DMS153 treated with DMSO at 0.1 percent for 48 hours (cell line): ENCODE measurements at regions not wholly inside any gene's neighbourhood (a gene's known extent, or its start where the extent isn't known, plus 50 kb on each side); places are given as distances from the start of the nearest gene placed in this dataset.
"Not testable (repeated sequence)": the region's sequence is repeated elsewhere in the genome, so short reads cannot be mapped to it uniquely, and the experiment has no call there.

Experiments
- DNase-seq: peaks from one replicate; lab custom pipeline; 2025; ENCODE audit not compliant: unreplicated experiment; lab: John Stamatoyannopoulos, UW

DNA sequence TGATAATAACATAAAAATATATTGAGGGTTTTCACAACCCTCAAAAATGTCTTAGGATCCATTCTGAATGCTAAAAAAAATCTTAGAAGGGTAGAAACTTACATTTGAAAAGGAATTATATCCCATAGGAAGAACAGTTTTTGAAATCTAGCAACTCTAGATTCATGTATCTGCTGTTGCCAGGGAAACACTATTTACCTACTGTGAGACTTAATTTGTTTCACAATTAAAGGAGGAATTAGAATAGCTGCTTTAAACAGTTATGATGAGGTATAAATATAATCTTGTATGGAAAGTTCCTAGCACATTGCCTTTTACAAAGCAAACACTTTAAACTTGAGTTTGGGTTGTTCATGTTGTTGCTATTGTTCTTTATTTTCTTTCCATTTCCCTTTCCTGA is 988.2 kb downstream of the SUCLG1 start:
- peak; percentile 51 for DNase-seq

GRCh38 chr2:83464444-83464843 is 994.6 kb downstream of the SUCLG1 start:
- DNase-seq: no peak

- no peak for DNase-seq
Measured at GRCh38 chr2:83462881-83463280, 996.2 kb downstream of the SUCLG1 start.

- no peak for DNase-seq
Measured at GRCh38 chr2:83461135-83461534, 997.9 kb downstream of the SUCLG1 start.

DNA sequence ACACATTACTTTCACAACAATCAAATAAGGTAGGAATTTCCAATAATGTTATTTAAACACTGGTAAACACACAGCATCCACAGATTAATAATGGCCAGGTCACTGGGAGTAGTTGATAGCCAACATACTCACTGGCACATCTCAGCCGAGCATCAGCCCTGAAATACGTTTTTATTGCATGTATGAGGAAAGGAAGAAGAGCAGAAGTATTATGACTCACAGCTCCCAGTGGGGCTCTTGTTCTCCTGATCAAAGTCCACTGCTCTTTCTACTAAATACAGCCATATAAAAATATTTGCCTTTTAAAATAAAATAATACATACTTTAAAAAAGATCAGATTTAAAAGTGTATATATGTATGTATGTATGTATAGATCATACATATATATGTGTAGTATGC is 999.6 kb downstream of the SUCLG1 start:
- DNase-seq: no peak

GRCh38 chr2:83435989-83436388 is 1023.1 kb downstream of the SUCLG1 start:
- no peak for DNase-seq

GRCh38 chr2:83420993-83421392 is 1038.1 kb downstream of the SUCLG1 start:
- no peak for DNase-seq

DNA sequence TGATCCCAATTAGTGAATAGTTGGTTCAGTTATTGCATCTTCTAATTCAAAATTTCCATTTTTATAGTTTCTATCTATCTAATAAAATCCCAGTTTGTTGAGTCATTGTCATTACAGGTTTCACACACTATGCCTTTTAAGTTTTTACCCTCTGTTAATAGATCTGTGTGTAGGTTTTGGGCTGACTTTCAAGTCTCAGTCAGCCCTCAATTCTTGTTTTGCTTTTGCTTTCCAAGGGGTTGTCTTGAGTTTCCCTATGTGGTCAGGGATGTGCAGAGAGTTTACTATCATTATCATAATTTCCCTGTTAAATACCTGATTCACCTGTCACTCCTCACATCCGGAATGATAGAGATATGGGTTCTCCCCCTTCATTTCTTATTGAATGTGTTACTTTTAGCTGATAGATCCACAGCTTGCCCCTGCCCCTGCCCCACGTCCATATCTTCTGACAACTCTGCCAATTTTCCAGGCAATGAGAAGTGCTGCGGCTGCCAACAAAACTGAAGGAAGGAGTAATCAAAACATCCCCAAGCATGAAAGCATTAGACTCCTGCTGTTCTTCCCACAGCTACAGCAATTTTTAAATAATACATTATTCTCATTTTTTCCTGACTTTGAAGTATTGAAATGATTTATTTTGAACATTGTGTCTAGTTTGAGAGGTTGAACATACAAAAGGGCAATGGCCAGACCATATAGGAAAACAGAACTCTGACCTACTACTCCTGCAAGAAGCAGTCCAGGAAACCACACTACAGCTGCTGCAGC is 1064.8 kb downstream of the SUCLG1 start:
- no peak for DNase-seq

GRCh38 chr2:83388804-83389203 is 1070.3 kb downstream of the SUCLG1 start:
- DNase-seq: no peak

DNA sequence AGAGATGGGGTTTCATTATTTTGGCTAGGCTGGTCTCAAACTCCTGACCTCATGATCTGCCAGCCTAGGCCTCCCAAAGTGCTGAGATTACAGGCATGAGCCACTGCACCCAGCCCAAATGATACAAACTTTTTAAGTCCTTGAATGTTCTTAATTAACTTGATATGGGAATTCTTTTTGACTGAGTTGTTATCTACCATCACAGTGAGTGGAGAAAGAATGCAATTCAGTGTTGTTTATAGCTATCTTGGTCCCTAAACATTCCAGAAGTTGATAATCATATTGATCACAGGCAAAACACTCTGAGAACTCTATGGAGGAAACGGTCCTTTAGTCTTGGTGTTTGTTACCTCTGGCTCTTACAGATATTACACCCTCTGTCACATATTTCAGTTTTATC is 1072.5 kb downstream of the SUCLG1 start:
- DNase-seq: no peak

DNA sequence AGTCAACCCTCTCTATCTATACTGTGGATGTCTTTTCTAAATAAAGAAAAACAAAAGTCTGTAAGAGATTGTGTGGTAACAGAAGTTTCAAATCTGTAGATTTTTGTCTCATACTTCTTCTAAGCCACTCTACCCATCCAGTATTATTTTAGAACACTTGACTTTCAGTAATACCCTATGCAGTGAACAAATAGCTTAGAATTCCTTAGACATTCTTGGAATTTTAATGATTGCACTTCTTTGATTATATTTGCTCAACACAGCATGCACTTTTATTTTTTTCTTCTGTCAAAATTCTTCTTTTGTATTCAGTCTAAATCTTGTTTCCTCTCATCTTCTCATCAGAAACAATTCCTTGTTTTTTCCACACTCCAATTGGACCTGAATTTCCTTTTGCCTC is 1080.2 kb downstream of the SUCLG1 start:
- no peak for DNase-seq

GRCh38 chr2:83376731-83377130 is 1082.3 kb downstream of the SUCLG1 start:
- no peak for DNase-seq

GRCh38 chr2:83370419-83370762 is 1088.7 kb downstream of the SUCLG1 start:
- DNase-seq: no peak

DNA sequence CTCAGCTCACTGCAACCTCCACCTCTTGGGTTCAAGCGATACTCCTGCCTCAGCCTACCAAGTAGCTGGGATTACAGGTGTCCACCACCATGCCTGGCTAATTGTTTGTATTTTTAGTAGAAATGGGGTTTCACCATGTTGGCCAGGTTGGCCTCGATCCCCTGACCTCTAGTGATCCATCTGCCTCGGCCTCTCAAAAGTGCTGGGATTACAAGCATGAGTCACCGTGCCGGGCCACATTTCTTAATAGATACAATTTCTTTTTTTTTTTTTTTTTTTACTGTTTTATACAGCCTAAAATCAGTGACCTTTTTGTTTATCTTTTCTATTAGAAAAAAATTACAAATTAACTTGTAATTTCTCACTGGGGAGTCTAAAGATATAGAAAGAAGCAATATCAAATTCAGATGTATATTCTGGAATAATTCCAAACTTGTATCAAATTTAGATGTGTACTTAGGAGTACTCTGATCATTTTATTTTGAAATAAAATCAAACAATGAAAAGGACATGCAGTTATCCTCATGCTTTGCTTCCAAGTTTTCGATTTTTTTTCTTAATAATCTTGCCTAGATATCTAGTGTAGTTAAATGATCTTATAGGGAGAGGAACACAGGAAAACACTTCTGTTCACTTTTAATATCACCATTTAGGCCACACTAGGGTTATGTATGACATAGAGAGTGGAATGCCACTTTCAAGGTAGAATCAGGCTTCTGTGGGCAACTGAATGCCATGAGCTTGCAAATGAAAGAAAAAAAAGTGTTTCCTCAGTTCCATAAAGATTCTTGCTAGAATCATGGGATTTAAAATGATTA is 1089.3 kb downstream of the SUCLG1 start:
- DNase-seq: no peak

DNA sequence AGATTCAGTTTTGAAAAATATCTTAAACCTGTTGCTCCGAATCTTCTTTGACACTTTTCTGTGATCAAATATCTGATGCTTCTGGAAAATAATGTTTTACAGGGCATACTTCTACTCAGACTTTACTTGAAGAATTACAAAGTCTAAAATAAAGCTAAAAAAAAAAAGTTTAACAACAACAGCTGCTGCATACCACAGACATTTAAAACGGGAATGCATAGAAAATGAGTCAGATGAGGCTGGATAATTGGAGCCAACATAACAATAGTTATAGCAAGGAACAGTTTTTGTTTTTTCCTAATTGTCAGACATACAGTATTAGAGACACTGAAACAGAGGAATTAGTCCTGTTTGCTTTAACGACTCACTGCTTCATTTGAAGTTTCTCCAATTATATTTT is 1090.2 kb downstream of the SUCLG1 start:
- DNase-seq: no peak

DNA sequence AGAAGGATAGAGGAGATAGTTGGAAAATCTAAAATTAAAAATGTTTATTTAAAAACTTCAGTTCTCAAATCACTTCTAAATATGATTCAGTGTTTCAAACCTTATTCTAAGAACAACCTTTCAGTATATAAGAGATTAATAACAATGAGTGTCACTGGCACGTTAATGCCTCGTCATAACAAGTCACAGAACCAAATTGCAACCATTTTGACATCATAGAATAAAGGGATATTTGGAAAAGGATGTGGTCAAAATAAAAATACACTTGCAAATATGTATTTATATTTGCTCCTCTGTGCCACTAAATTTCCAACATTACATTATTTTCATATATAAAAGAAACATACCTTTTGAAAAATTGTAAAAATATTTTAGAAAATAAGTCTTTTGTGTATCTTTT is 1090.6 kb downstream of the SUCLG1 start:
- DNase-seq: no peak

GRCh38 chr2:83365476-83365875 is 1093.6 kb downstream of the SUCLG1 start:
- DNase-seq: no peak

DNA sequence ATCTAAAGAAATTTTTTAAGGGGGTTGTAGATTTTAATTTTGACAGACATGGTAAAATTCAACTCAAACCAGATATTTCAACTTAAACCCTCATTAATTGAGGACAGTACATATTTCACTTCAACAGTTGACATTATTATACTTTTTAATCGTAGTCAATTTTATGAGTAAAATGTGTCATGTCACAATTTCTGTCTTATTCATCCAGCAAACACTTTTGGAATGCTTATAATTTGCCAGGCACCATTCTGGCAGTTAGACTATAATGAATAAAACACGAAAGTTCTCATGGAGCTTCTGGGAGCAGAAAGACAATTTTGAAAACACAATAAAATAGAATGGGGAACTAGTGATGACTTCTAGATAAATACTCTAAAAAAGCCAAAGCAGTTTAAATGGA is 1094.8 kb downstream of the SUCLG1 start:
- no peak for DNase-seq

- DNase-seq: not testable (repeated sequence)
Measured at GRCh38 chr2:83363138-83363537, 1095.9 kb downstream of the SUCLG1 start.

DNA sequence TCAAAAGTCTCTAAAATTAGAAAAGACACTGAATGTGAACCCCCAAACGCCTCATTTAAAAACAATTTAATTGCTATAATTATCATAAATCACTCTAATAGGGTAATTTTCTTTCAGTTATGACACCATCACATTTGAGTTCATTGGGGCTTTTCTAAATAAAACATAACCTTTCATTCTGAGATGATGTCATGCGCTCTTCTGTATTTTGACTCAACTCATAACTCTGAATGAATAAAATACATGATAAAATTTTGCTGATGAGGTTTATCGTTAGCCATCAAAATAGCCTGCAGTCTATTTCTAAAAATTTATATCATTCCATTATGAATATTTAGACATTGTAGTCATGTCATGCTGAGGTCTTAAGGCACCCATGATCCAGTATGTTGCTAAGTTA is 1099.7 kb downstream of the SUCLG1 start:
- DNase-seq: no peak

DNA sequence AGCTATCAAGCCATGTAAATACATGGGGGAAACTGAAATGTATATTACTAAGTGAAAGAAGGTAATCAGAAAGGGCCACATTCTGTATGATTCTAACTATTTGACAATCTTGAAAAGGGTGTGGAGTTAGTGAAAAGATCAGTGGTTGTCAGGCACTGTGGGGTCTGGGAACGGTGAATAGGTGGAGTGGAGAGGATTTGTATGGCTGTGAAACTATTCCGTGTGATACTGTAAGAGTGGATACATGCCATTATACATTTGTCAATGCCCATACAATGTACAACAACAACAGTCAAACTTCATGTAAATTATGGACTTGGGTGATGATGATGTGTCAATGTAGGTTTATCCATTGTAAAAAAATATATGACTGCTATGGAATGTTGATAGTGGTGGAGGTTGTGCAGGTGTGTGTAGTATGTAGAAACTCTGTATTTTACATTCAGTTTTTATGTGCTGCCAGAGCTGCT is 1116.2 kb downstream of the SUCLG1 start:
- no peak for DNase-seq

GRCh38 chr2:83340424-83340823 is 1118.7 kb downstream of the SUCLG1 start:
- DNase-seq: no peak
